Germinal center (tissue), 1 donor: ENCODE measurements at regions not wholly inside any gene's neighbourhood (a gene's known extent, or its start where the extent isn't known, plus 50 kb on each side); places are given as distances from the start of the nearest gene placed in this dataset.
A peak's percentile ranks its signal among the peaks of the same experiment; 100 is the strongest.
"Not testable (repeated sequence)": the region's sequence is repeated elsewhere in the genome, so short reads cannot be mapped to it uniquely, and the experiment has no call there.

Experiments
- DNase-seq: peaks from one replicate; pipeline ENCODE4 v3.0.0; 2012; ENCODE audit warnings: mixed read lengths, low spot score

- no peak for DNase-seq
Measured at GRCh38 chr15:20346082-20346805, 195.4 kb downstream of the GOLGA6L6 start.

- no peak for DNase-seq
Measured at GRCh38 chr15:20345401-20345958, 196.1 kb downstream of the GOLGA6L6 start.

- DNase-seq: no peak
Measured at GRCh38 chr15:20344601-20345400, 196.8 kb downstream of the GOLGA6L6 start.

- not testable (repeated sequence) for DNase-seq
Measured at GRCh38 chr15:20343395-20344211, 198.0 kb downstream of the GOLGA6L6 start.

- not testable (repeated sequence) for DNase-seq
Measured at GRCh38 chr15:20342601-20343394, 198.8 kb downstream of the GOLGA6L6 start.

- DNase-seq: peak; percentile 2
Measured at GRCh38 chr15:20341901-20342600, 199.5 kb downstream of the GOLGA6L6 start.

GRCh38 chr15:20340931-20341661, 200.5 kb downstream of the GOLGA6L6 start:
- DNase-seq: peak; percentile 9

GRCh38 chr15:20340331-20340811, 201.2 kb downstream of the GOLGA6L6 start:
- no peak for DNase-seq

- peak; percentile 0 for DNase-seq
Measured at GRCh38 chr15:20339086-20339791, 202.4 kb downstream of the GOLGA6L6 start.

GRCh38 chr15:20338671-20339070, 202.9 kb downstream of the GOLGA6L6 start:
- DNase-seq: not testable (repeated sequence)

GRCh38 chr15:20337238-20337637, 204.4 kb downstream of the GOLGA6L6 start:
- DNase-seq: not testable (repeated sequence)

- not testable (repeated sequence) for DNase-seq
Measured at GRCh38 chr15:20334451-20334850, 207.1 kb downstream of the GOLGA6L6 start.

- DNase-seq: not testable (repeated sequence)
Measured at GRCh38 chr15:20325751-20326150, 215.8 kb downstream of the GOLGA6L6 start.

GRCh38 chr15:20317132-20317531, 224.5 kb downstream of the GOLGA6L6 start:
- DNase-seq: not testable (repeated sequence)

- DNase-seq: not testable (repeated sequence)
Measured at GRCh38 chr15:20311014-20311680, 230.5 kb downstream of the GOLGA6L6 start.

- DNase-seq: no peak
Measured at GRCh38 chr15:20310603-20311002, 231.0 kb downstream of the GOLGA6L6 start.

- DNase-seq: not testable (repeated sequence)
Measured at GRCh38 chr15:20309966-20310365, 231.6 kb downstream of the GOLGA6L6 start.

GRCh38 chr15:20309395-20309794, 232.2 kb downstream of the GOLGA6L6 start:
- not testable (repeated sequence) for DNase-seq
